RWPE2 (cell line): ENCODE measurements at regions not wholly inside any gene's neighbourhood (a gene's known extent, or its start where the extent isn't known, plus 50 kb on each side); places are given as distances from the start of the nearest gene placed in this dataset.

ENCODE experiments used
- ATAC-seq: fragments of 200-7000 bp; cut with Tn5 transposase; 3 replicates; pipeline ENCODE4 v1.9.1; 2021; ENCODE audit warnings: low read depth
- DNase-seq: peaks from one replicate; pipeline ENCODE4 v3.0.0-alpha.2; 2020; ENCODE audit warnings: low spot score
- H3K27ac ChIP-seq: fragments of 450-650 bp; 2 replicates; pipeline ENCODE4 v1.5.1; 2017; ENCODE audit warnings: mild to moderate bottlenecking; ENCODE audit not compliant: poor library complexity, severe bottlenecking
- H3K27me3 ChIP-seq: fragments of 250-450 bp; sonication (Bioruptor Pico); 2 replicates; pipeline ENCODE4 v1.5.1; 2021; ENCODE audit warnings: mild to moderate bottlenecking, moderate library complexity; ENCODE audit not compliant: insufficient read depth, poor library complexity, severe bottlenecking
- H3K36me3 ChIP-seq: fragments of 250-450 bp; sonication (Bioruptor Pico); 2 replicates; pipeline ENCODE4 v1.5.1; 2020; ENCODE audit warnings: low read depth, mild to moderate bottlenecking, moderate library complexity
- H3K4me1 ChIP-seq: fragments of 250-450 bp; sonication (Bioruptor Pico); 2 replicates; pipeline ENCODE4 v1.5.1; 2021; ENCODE audit warnings: mild to moderate bottlenecking, moderate library complexity; ENCODE audit not compliant: insufficient read depth, poor library complexity, severe bottlenecking
- H3K4me3 ChIP-seq: fragments of 250-450 bp; sonication (Bioruptor Pico); 2 replicates; pipeline ENCODE4 v1.5.1; 2021; ENCODE audit warnings: mild to moderate bottlenecking, moderate library complexity; ENCODE audit not compliant: severe bottlenecking
- H3K9me3 ChIP-seq: fragments of 250-450 bp; sonication (Bioruptor Pico); 2 replicates; pipeline ENCODE4 v1.5.1; 2021; ENCODE audit warnings: mild to moderate bottlenecking, moderate library complexity; ENCODE audit not compliant: severe bottlenecking
- TF ChIP-seq, protein P1 (sequence below): fragments of 450-650 bp; IDR thresholded peaks from one replicate; pipeline ENCODE4 v1.5.1; 2017; ENCODE audit warnings: mild to moderate bottlenecking, moderate library complexity; ENCODE audit not compliant: poor library complexity, severe bottlenecking

GRCh38 chr1:198472997-198473396 lies 67.5 kb downstream of the ATP6V1G3 start:
- no peak for DNase-seq
- H3K27ac ChIP-seq: no peak overlapping the region
- H3K27me3 ChIP-seq: no peaks in the 10 kb centered on the region
- ATAC-seq: no peak
- H3K4me3 ChIP-seq: no peak overlapping the region
- no peaks in the 10 kb centered on the region for H3K36me3 ChIP-seq
- H3K9me3 ChIP-seq: no peaks in the 10 kb centered on the region
- H3K4me1 ChIP-seq: no peaks in the 10 kb centered on the region
- TF ChIP-seq, protein P1, sequence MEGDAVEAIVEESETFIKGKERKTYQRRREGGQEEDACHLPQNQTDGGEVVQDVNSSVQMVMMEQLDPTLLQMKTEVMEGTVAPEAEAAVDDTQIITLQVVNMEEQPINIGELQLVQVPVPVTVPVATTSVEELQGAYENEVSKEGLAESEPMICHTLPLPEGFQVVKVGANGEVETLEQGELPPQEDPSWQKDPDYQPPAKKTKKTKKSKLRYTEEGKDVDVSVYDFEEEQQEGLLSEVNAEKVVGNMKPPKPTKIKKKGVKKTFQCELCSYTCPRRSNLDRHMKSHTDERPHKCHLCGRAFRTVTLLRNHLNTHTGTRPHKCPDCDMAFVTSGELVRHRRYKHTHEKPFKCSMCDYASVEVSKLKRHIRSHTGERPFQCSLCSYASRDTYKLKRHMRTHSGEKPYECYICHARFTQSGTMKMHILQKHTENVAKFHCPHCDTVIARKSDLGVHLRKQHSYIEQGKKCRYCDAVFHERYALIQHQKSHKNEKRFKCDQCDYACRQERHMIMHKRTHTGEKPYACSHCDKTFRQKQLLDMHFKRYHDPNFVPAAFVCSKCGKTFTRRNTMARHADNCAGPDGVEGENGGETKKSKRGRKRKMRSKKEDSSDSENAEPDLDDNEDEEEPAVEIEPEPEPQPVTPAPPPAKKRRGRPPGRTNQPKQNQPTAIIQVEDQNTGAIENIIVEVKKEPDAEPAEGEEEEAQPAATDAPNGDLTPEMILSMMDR: no peak

GRCh38 chr1:198472119-198472518 lies 68.4 kb downstream of the ATP6V1G3 start:
- Histone ChIP-seq H3K27ac (no peak overlapping the region), H3K36me3 (no peaks in the 10 kb centered on the region), H3K9me3 (no peaks in the 10 kb centered on the region), H3K4me1 (no peaks in the 10 kb centered on the region), H3K4me3 (no peak overlapping the region), H3K27me3 (no peaks in the 10 kb centered on the region)
- no peak for ATAC-seq
- DNase-seq: no peak
- TF ChIP-seq, protein P1: no peak

- no peaks in the 10 kb centered on the region for H3K36me3 ChIP-seq
- H3K4me3 ChIP-seq: no peak overlapping the region
- peaks cover 5% of the 10 kb centered on the region for H3K4me1 ChIP-seq
- no peak overlapping the region for H3K27ac ChIP-seq
- no peaks in the 10 kb centered on the region for H3K27me3 ChIP-seq
- no peak for DNase-seq
- TF ChIP-seq, protein P1: no peak
- H3K9me3 ChIP-seq: no peaks in the 10 kb centered on the region
- ATAC-seq: no peak
Observed at GRCh38 chr1:198467907-198468306, 72.6 kb downstream of the ATP6V1G3 start.

DNA sequence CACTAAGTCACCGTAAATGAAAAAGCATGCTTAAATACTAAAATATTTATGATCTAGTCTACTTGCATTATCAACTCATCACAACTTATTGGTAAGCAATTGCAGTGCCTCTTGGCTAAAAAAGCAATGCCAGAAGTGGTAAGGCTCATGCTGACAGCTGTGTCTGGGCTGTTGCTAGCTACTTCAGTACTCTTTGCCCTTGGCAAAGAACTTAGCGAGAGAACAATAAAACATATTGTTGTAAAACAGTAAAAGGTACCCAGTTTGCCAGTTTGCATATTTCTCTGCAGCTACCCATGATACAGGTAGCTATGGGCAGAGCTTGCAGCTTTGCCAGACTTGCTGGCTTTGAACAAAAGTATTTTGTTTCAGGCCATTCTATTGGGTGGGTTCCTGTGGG lies 73.1 kb downstream of the ATP6V1G3 start:
- no peak overlapping the region for H3K4me3 ChIP-seq
- no peak for DNase-seq
- H3K4me1 ChIP-seq: peaks cover 11% of the 10 kb centered on the region
- no peaks in the 10 kb centered on the region for H3K9me3 ChIP-seq
- H3K36me3 ChIP-seq: no peaks in the 10 kb centered on the region
- no peak overlapping the region for H3K27ac ChIP-seq
- ATAC-seq: no peak
- TF ChIP-seq, protein P1: no peak
- no peaks in the 10 kb centered on the region for H3K27me3 ChIP-seq

DNA sequence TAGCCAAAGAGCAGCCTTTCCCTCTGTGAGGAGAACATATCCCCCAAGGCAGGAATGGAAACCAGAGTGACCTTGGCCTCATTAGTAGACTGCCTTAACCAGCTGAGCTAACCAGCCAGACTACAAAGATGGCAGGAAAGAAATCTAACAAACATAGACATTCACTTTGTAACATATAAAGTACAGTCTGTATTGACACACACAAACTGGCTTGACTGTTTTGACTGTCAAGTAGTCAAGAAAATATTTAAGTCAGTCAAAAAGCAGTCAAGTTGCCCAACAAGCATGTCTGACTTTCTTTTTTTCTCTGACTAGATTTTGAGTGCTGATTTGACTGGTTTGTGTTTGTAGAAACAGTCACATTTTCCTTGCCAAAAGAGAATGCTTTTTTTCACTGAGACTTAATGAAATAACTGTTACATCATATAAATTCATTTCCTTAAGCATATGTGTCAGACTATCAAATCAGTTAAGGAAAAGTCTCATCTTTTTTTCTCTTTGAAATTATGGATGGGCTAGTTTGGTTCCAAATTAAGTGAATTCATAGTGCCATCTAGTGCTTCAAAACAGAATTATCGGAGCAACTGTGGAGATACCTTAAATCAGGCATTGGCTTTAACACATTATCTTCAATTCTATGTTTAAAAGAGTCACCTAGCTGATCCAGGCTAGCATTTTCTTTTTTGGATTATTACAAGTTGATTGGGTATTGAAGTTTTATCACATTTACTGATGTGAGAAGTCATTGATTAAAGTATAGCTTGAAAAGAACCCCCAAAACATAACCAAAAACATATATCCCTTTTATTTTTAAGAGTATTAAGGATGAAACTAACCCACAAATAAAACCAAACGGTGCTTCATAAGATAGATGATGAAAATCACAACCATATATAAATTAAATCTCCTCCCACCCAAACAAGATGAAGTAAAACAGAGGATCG lies 75.0 kb downstream of the ATP6V1G3 start:
- Histone ChIP-seq H3K27ac (peak overlapping the region; percentile 34), H3K9me3 (no peaks in the 10 kb centered on the region), H3K4me1 (peaks cover 19% of the 10 kb centered on the region), H3K36me3 (peaks cover 3% of the 10 kb centered on the region; the same call in 1 of the 2 replicates), H3K27me3 (no peaks in the 10 kb centered on the region), H3K4me3 (no peak overlapping the region)
- DNase-seq (no peak), ATAC-seq (peak; percentile 68; the same call in 2 of the 3 replicates)
- TF ChIP-seq, protein P1: peak; percentile 86
